Activated CD8-positive, alpha-beta memory T cell treated with anti-CD3 and anti-CD28 coated beads, Interleukin-2, amount 50 U/mL, for 24 hours (primary cell): ENCODE measurements at regions not wholly inside any gene's neighbourhood (a gene's known extent, or its start where the extent isn't known, plus 50 kb on each side); places are given as distances from the start of the nearest gene placed in this dataset.

ENCODE experiments used
- DNase-seq: peaks from one replicate; pipeline ENCODE4 v3.0.0-alpha.2; 2020; ENCODE audit errors: extremely low read depth

- DNase-seq = no peak
These were observed 1394.0 kb downstream of the BRD1 start for GRCh38 chr22:48433647-48434046.

- no peak for DNase-seq
These were observed 1394.7 kb downstream of the BRD1 start for GRCh38 chr22:48432781-48433518.

GRCh38 chr22:48431536-48432315 lies 1395.9 kb downstream of the BRD1 start:
- DNase-seq = no peak

GRCh38 chr22:48431014-48431413 lies 1396.7 kb downstream of the BRD1 start:
- no peak for DNase-seq

- DNase-seq = no peak
These were observed 1398.1 kb downstream of the BRD1 start for GRCh38 chr22:48429446-48430020.

- no peak for DNase-seq
These were observed 1398.9 kb downstream of the BRD1 start for GRCh38 chr22:48428631-48429371.

- DNase-seq = no peak
These were observed 1399.9 kb downstream of the BRD1 start for GRCh38 chr22:48427731-48428211.

- no peak for DNase-seq
These were observed 1401.0 kb downstream of the BRD1 start for GRCh38 chr22:48426466-48427380.

GRCh38 chr22:48425641-48426040 lies 1402.0 kb downstream of the BRD1 start:
- DNase-seq = no peak

- DNase-seq = no peak
These were observed 1402.6 kb downstream of the BRD1 start for GRCh38 chr22:48425091-48425506.

GRCh38 chr22:48424661-48425060 lies 1403.0 kb downstream of the BRD1 start:
- no peak for DNase-seq

- DNase-seq = no peak
These were observed 1403.5 kb downstream of the BRD1 start for GRCh38 chr22:48424201-48424627.

- no peak for DNase-seq
These were observed 1404.2 kb downstream of the BRD1 start for GRCh38 chr22:48423481-48423911.

- no peak for DNase-seq
These were observed 1404.7 kb downstream of the BRD1 start for GRCh38 chr22:48422900-48423480.

GRCh38 chr22:48418831-48419230 lies 1408.8 kb downstream of the BRD1 start:
- no peak for DNase-seq

GRCh38 chr22:48417225-48418070 lies 1410.2 kb downstream of the BRD1 start:
- DNase-seq = no peak

GRCh38 chr22:48416396-48417224 lies 1411.1 kb downstream of the BRD1 start:
- DNase-seq = no peak

- no peak for DNase-seq
These were observed 1412.2 kb downstream of the BRD1 start for GRCh38 chr22:48415520-48415919.

GRCh38 chr22:48414651-48415050 lies 1413.0 kb downstream of the BRD1 start:
- no peak for DNase-seq
